ENCODE measurements at regions not wholly inside any gene's neighbourhood (a gene's known extent, or its start where the extent isn't known, plus 50 kb on each side); places are given as distances from the start of the nearest gene placed in this dataset.
A peak's percentile ranks its signal among the peaks of the same experiment; 100 is the strongest.

GRCh38 chrX:40953369-40953768 lies 131.9 kb upstream of the USP9X start (continued):
- no peak for TF ChIP-seq CEBPZ (IDR thresholded peaks at IDR 0.05; ENCODE audit: low read depth, low read length)
- no peak for TF ChIP-seq ZBED1 (IDR thresholded peaks at IDR 0.05; ENCODE audit: borderline replicate concordance)
- peak; percentile 57; the same call in 1 of the 2 replicates for TF ChIP-seq RELB (IDR thresholded peaks at IDR 0.05; ENCODE audit: low read depth)
- no peak for TF ChIP-seq ZNF207 (IDR thresholded peaks at IDR 0.05; ENCODE audit: borderline replicate concordance)
- no peak for TF ChIP-seq FOS (IDR thresholded peaks at IDR 0.05; ENCODE audit: borderline replicate concordance, extremely low read depth, insufficient read length)
- TF ChIP-seq RBBP5 (conservative IDR thresholded peaks at IDR 0.05): no peak
- 0 out of 2 replicates have a peak, but pooled peaks have one; percentile 21 for TF ChIP-seq MLLT1 (IDR thresholded peaks at IDR 0.05)
- TF ChIP-seq ZBTB4 (CRISPR knock-in tag; IDR thresholded peaks at IDR 0.05): no peak
- TF ChIP-seq CREM (IDR thresholded peaks at IDR 0.05; ENCODE audit: low read depth): no peak
- no peak for TF ChIP-seq BMI1 (IDR thresholded peaks at IDR 0.05; ENCODE audit: borderline replicate concordance)
- TF ChIP-seq MAX (IDR thresholded peaks at IDR 0.05; ENCODE audit: low read depth, low read length): no peak
- TF ChIP-seq WRNIP1 (IDR thresholded peaks at IDR 0.05; ENCODE audit: borderline replicate concordance, low read depth, low read length): no peak
- TF ChIP-seq USF2 (IDR thresholded peaks at IDR 0.05; ENCODE audit: borderline replicate concordance, low read depth, low read length): no peak
- TF ChIP-seq DPF2 (IDR thresholded peaks at IDR 0.05): peak; percentile 82
- TF ChIP-seq BCLAF1 (IDR thresholded peaks at IDR 0.05): no peak
- TF ChIP-seq HDAC2 (IDR thresholded peaks at IDR 0.05): no peak
- TF ChIP-seq CHD2 (IDR thresholded peaks at IDR 0.05; ENCODE audit: borderline replicate concordance, low read depth, low read length): no peak
